Smooth muscle cell (in vitro differentiated cells): ENCODE measurements at regions not wholly inside any gene's neighbourhood (a gene's known extent, or its start where the extent isn't known, plus 50 kb on each side); places are given as distances from the start of the nearest gene placed in this dataset.

Experiments
- DNase-seq: peaks from one replicate; lab custom pipeline; 2025; ENCODE audit not compliant: unreplicated experiment; lab: John Stamatoyannopoulos, UW
- H2AFZ ChIP-seq: fragments of 200-600 bp; sonication (generic); 2 replicates; pipeline ENCODE4 v1.6.0; 2016; ENCODE audit warnings: antibody characterized with exemption, low read depth, mild to moderate bottlenecking
- H3F3A ChIP-seq: fragments of 200-600 bp; sonication (generic); 2 replicates; pipeline ENCODE4 v1.6.0; 2017; ENCODE audit warnings: antibody characterized with exemption, low read depth
- H3K27ac ChIP-seq: fragments of 200-600 bp; sonication (generic); 2 replicates; pipeline ENCODE4 v1.5.1; 2016; ENCODE audit warnings: low read depth, mild to moderate bottlenecking
- H3K27me3 ChIP-seq: fragments of 200-600 bp; sonication (generic); 2 replicates; pipeline ENCODE4 v1.6.1; 2016; ENCODE audit warnings: low read depth, mild to moderate bottlenecking
- H3K36me3 ChIP-seq: fragments of 200-600 bp; sonication (generic); 2 replicates; pipeline ENCODE4 v1.5.1; 2016; ENCODE audit warnings: low read depth
- H3K4me1 ChIP-seq: fragments of 200-600 bp; sonication (generic); 2 replicates; pipeline ENCODE4 v1.5.1; 2016; ENCODE audit warnings: low read depth
- H3K4me2 ChIP-seq: fragments of 200-600 bp; sonication (generic); 2 replicates; pipeline ENCODE4 v1.6.0; 2016; ENCODE audit warnings: mild to moderate bottlenecking
- H3K4me3 ChIP-seq: fragments of 200-600 bp; sonication (generic); 2 replicates; pipeline ENCODE4 v1.5.1; 2016; ENCODE audit warnings: mild to moderate bottlenecking
- H3K79me2 ChIP-seq: fragments of 200-600 bp; sonication (generic); 2 replicates; pipeline ENCODE4 v1.6.0; 2016; ENCODE audit warnings: low read depth, mild to moderate bottlenecking
- H3K9ac ChIP-seq: fragments of 200-600 bp; sonication (generic); 2 replicates; pipeline ENCODE4 v1.6.0; 2016; ENCODE audit warnings: low read depth
- H3K9me3 ChIP-seq: fragments of 200-600 bp; sonication (generic); replicated peaks from 2 replicates; pipeline ENCODE4 v1.5.1; 2016; ENCODE audit warnings: low read depth
- H4K20me1 ChIP-seq: fragments of 200-600 bp; sonication (generic); 2 replicates; pipeline ENCODE4 v1.6.0; 2016; ENCODE audit warnings: low read depth
- CTCF ChIP-seq: fragments of 200-600 bp; sonication (generic); IDR thresholded peaks from 2 replicates; pipeline ENCODE4 v1.5.1; 2017; ENCODE audit warnings: borderline replicate concordance, mild to moderate bottlenecking, antibody characterized with exemption; ENCODE audit not compliant: insufficient read depth, poor library complexity, severe bottlenecking
- WGBS: methylation state at CpG from one replicate; pipeline ENCODE4 v1.1.7; 2016; ENCODE audit warnings: low lambda C conversion rate; 5-methylcytosine and 5-hydroxymethylcytosine counted together

DNA sequence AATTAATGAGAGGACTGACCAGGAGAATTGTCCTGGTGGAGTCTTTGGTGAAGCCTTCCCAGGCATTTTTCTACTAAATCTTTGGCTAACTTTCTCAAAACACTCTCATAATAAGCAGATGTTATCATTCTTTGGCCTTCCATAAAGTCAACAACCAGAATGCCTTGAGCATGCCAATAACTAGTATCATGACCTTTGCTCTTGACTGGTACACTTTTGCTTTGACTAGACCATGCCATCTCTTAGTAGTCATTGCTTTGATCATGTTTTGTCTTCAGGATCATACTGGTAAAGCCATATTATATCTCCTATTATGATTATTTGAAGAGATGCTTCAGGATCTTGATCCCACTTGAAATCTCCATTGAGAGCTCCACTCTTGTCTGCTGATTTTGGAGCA lies 506.9 kb downstream of the ELAVL2 start:
- H3F3A ChIP-seq: no peaks in the 10 kb centered on the region
- no peak overlapping the region for H3K9ac ChIP-seq
- no peaks in the 10 kb centered on the region for H3K79me2 ChIP-seq
- no peak overlapping the region for H3K4me3 ChIP-seq
- no peak overlapping the region for H3K4me2 ChIP-seq
- no peaks in the 10 kb centered on the region for H3K27me3 ChIP-seq
- no peak overlapping the region for H2AFZ ChIP-seq
- no peaks in the 10 kb centered on the region for H4K20me1 ChIP-seq
- no peak for TF ChIP-seq CTCF
- no peaks in the 10 kb centered on the region for H3K36me3 ChIP-seq
- H3K4me1 ChIP-seq: no peaks in the 10 kb centered on the region
- H3K9me3 ChIP-seq: no peaks in the 10 kb centered on the region
- no peak for DNase-seq
- no peak overlapping the region for H3K27ac ChIP-seq

GRCh38 chr9:23321049-23321448 lies 505.0 kb downstream of the ELAVL2 start:
- no peak overlapping the region for H3K9ac ChIP-seq
- no peak overlapping the region for H3K27ac ChIP-seq
- DNase-seq: no peak
- no peaks in the 10 kb centered on the region for H4K20me1 ChIP-seq
- H3K4me3 ChIP-seq: no peak overlapping the region
- H3F3A ChIP-seq: no peaks in the 10 kb centered on the region
- H3K9me3 ChIP-seq: no peaks in the 10 kb centered on the region
- H3K4me2 ChIP-seq: no peak overlapping the region
- WGBS: 71% methylated on average over 2 of the region's 2 CpGs
- no peaks in the 10 kb centered on the region for H3K79me2 ChIP-seq
- H3K27me3 ChIP-seq: no peaks in the 10 kb centered on the region
- H3K4me1 ChIP-seq: no peaks in the 10 kb centered on the region
- no peaks in the 10 kb centered on the region for H3K36me3 ChIP-seq
- no peak for TF ChIP-seq CTCF
- no peak overlapping the region for H2AFZ ChIP-seq

GRCh38 chr9:23322392-23322791 lies 503.6 kb downstream of the ELAVL2 start:
- Histone ChIP-seq H3K4me3 (no peak overlapping the region), H3K4me2 (no peak overlapping the region), H4K20me1 (no peaks in the 10 kb centered on the region), H3K36me3 (no peaks in the 10 kb centered on the region), H3F3A (no peaks in the 10 kb centered on the region), H3K9me3 (no peaks in the 10 kb centered on the region), H3K4me1 (no peaks in the 10 kb centered on the region), H3K27me3 (no peaks in the 10 kb centered on the region), H3K79me2 (no peaks in the 10 kb centered on the region), H3K27ac (no peak overlapping the region), H2AFZ (no peak overlapping the region), H3K9ac (no peak overlapping the region)
- no peak for DNase-seq
- peak; percentile 56 for TF ChIP-seq CTCF
- WGBS: 78% methylated on average over 4 of the region's 4 CpGs

DNA sequence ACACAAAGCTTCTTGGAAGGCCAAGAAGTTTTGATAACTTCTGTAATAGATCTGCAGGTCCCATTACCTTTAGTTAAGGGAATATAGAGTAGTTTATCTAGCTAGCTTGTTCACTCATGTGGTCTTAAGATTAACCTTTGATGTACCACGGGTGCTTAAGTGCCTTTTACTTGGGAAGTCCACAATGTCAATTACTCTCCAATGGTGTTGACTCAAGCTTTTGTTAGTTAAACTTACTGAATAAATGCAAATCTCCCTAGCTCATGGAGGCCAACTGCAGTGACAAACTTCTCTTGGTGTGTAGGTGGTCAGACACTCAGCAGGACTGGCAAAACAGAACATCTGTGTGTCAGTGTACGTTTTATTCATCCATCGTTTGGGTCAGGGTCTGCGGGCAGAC lies 501.5 kb downstream of the ELAVL2 start:
- 83% methylated on average over 4 of the region's 4 CpGs for WGBS
- no peaks in the 10 kb centered on the region for H4K20me1 ChIP-seq
- TF ChIP-seq CTCF: no peak
- H3K4me3 ChIP-seq: no peak overlapping the region
- H3K36me3 ChIP-seq: no peaks in the 10 kb centered on the region
- H3F3A ChIP-seq: no peaks in the 10 kb centered on the region
- no peaks in the 10 kb centered on the region for H3K79me2 ChIP-seq
- no peaks in the 10 kb centered on the region for H3K9me3 ChIP-seq
- no peak overlapping the region for H3K4me2 ChIP-seq
- no peak overlapping the region for H2AFZ ChIP-seq
- no peak overlapping the region for H3K9ac ChIP-seq
- H3K27ac ChIP-seq: no peak overlapping the region
- no peaks in the 10 kb centered on the region for H3K4me1 ChIP-seq
- no peaks in the 10 kb centered on the region for H3K27me3 ChIP-seq
- DNase-seq: no peak
